ENCODE measurements at regions not wholly inside any gene's neighbourhood (a gene's known extent, or its start where the extent isn't known, plus 50 kb on each side); places are given as distances from the start of the nearest gene placed in this dataset.

DNA sequence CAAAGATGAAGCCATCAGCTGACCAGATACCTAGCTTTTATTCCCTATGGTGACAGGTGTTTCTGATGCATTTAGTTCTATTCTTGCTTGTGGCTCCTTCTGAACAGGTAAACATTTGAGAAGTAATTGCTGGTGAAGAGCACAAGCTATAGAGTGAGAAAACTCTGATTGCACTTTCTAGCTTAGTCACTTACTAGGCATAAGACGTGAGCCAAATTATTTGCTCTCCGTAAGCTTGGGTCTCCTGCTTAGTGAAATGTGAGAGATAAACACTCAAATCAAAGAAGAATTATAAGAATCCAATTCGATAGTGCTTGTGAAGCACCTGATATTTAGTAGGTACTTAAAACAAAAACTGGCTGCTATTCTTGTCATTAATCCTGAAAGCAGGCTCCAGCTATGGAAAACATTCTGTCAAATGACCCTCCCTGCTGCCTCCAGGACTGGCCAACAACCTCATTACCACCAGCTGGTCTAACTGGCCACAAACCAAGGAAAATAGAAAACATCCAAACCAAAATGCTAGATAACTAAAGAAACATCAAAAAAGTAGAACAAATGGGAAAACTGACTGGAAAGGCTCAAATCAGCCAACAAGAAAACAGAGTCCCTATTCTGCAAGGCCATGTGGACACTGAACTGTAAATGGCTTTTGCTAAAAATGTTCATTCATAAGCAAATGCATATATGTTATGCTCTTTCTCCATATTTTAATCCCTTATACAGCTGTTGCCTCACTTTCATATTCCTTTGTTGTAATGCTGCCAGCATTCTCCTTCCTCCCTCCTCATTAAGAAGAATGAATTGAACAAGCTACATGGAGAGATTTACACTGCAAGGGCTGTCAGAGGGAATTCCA lies 616.1 kb downstream of the DTWD2 start:
- TF ChIP-seq EP300 (IDR thresholded peaks at IDR 0.05) (no peak), POLR2AphosphoS5 (IDR thresholded peaks at IDR 0.05) (no peak), CTCF (IDR thresholded peaks at IDR 0.05) (no peak), POLR2A (IDR thresholded peaks at IDR 0.05) (no peak)
- Histone ChIP-seq H3K27ac (no peak overlapping the region), H3K36me3 (no peaks in the 10 kb centered on the region), H3K4me1 (peaks cover 0 to 13% (median 0%) of the 10 kb centered on the region in 4 donors), H3K27me3 (no peaks in the 10 kb centered on the region), H3K9me3 (no peaks in the 10 kb centered on the region), H3K4me3 (no peak overlapping the region)
- intact Hi-C loops (cut with DNase I; ENCODE audit: low total_unique reads), result no loop called here
- DNase-seq, result peak in 1 of 2 donors; percentile 53
- WGBS, 5 donors, result 58 to 77% (median 65%) methylated on average over 3 of the region's 3 CpGs

- Histone ChIP-seq H3K36me3 (no peaks in the 10 kb centered on the region), H3K9me3 (no peaks in the 10 kb centered on the region), H3K4me3 (no peak overlapping the region), H3K27ac (no peak overlapping the region), H3K4me1 (no peaks in the 10 kb centered on the region), H3K27me3 (no peaks in the 10 kb centered on the region)
- peak in 1 of 2 donors; percentile 13 for DNase-seq
- TF ChIP-seq POLR2AphosphoS5 (IDR thresholded peaks at IDR 0.05) (no peak), POLR2A (IDR thresholded peaks at IDR 0.05) (no peak), EP300 (IDR thresholded peaks at IDR 0.05) (no peak), CTCF (IDR thresholded peaks at IDR 0.05) (no peak)
- intact Hi-C loops (cut with DNase I; ENCODE audit: low total_unique reads), result no loop called here
- WGBS, 5 donors, result 62 to 75% (median 66%) methylated on average over 3 of the region's 3 CpGs
Observed at GRCh38 chr5:118366429-118366828, 621.9 kb downstream of the DTWD2 start.

DNA sequence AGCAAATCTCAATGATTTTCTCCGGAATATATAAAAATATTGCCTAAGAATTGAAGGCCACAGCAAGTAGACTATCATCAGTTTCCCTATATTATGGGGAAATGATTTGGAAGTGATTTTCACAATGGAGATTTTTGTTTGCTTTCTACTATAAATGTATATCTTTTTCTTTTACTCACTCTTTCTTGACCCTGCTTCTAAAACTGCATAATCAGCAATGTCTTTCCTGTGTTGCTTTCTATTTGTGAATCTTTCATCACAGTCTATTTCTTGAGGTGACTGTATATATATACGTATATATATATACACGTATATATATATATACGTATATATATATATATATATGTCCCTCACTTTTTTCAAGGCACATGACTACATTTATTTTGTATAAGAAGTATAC lies 622.6 kb downstream of the DTWD2 start:
- Histone ChIP-seq H3K4me1 (no peaks in the 10 kb centered on the region), H3K27me3 (no peaks in the 10 kb centered on the region), H3K27ac (no peak overlapping the region), H3K4me3 (no peak overlapping the region), H3K9me3 (no peaks in the 10 kb centered on the region), H3K36me3 (no peaks in the 10 kb centered on the region)
- TF ChIP-seq POLR2A (IDR thresholded peaks at IDR 0.05) (no peak), POLR2AphosphoS5 (IDR thresholded peaks at IDR 0.05) (no peak)
- intact Hi-C loops (cut with DNase I; ENCODE audit: low total_unique reads), result no loop called here
- WGBS, 5 donors, result 75 to 90% (median 82%) methylated on average over 4 of the region's 4 CpGs
- DNase-seq, result no peak

- intact Hi-C loops (cut with DNase I; ENCODE audit: low total_unique reads), result no loop called here
Observed at GRCh38 chr5:118354797-118355196, 633.5 kb downstream of the DTWD2 start.

More at GRCh38 chr5:118354797-118355196, 633.5 kb downstream of the DTWD2 start:
- Histone ChIP-seq H3K27me3 (no peaks in the 10 kb centered on the region), H3K4me3 (no peak overlapping the region), H3K4me1 (no peaks in the 10 kb centered on the region), H3K27ac (no peak overlapping the region), H3K36me3 (no peaks in the 10 kb centered on the region), H3K9me3 (no peaks in the 10 kb centered on the region)
- DNase-seq, result no peak
- no peak for TF ChIP-seq CTCF (IDR thresholded peaks at IDR 0.05)
